T-helper 17 cell (primary cell): ENCODE measurements at regions not wholly inside any gene's neighbourhood (a gene's known extent, or its start where the extent isn't known, plus 50 kb on each side); places are given as distances from the start of the nearest gene placed in this dataset.

ENCODE experiments used
- ATAC-seq: fragments of 150-1000 bp; cut with Tn5 transposase; 2 replicates; pipeline ENCODE4 v1.10.0; 2021; ENCODE audit warnings: mild to moderate bottlenecking, moderate library complexity
- DNase-seq, 3 donors: peaks; one replicate each; pipeline versions ENCODE4 v3.0.0 to v3.0.0-alpha.2; 2020 to 2021
- H3K9me3 ChIP-seq: one replicate; pipeline ENCODE4 v1.7.0; 2013; ENCODE audit warnings: low read length, mild to moderate bottlenecking; ENCODE audit not compliant: control insufficient read depth, poor library complexity, severe bottlenecking
- H3K27ac Mint-ChIP-seq: one replicate; pipeline ENCODE4 v1.8.0; 2022; ENCODE audit warnings: mild to moderate bottlenecking, moderate library complexity, mixed read lengths
- H3K27me3 Mint-ChIP-seq: one replicate; pipeline ENCODE4 v1.8.0; 2022; ENCODE audit warnings: mixed read lengths
- H3K36me3 Mint-ChIP-seq: one replicate; pipeline ENCODE4 v1.8.0; 2022; ENCODE audit warnings: low read depth, mixed read lengths
- H3K4me1 Mint-ChIP-seq: one replicate; pipeline ENCODE4 v1.8.0; 2022; ENCODE audit warnings: mild to moderate bottlenecking, mixed read lengths
- H3K4me3 Mint-ChIP-seq: one replicate; pipeline ENCODE4 v1.8.0; 2022; ENCODE audit warnings: mild to moderate bottlenecking, moderate library complexity, mixed read lengths

GRCh38 chr22:48345631-48346030 lies 1482.0 kb downstream of the BRD1 start:
- no peaks in the 10 kb centered on the region for H3K36me3 Mint-ChIP-seq
- peaks cover 6% of the 10 kb centered on the region for H3K27me3 Mint-ChIP-seq
- peaks cover 4% of the 10 kb centered on the region for H3K4me1 Mint-ChIP-seq
- DNase-seq, result no peak
- H3K4me3 Mint-ChIP-seq, result no peak overlapping the region
- H3K27ac Mint-ChIP-seq, result no peak overlapping the region
- no peaks in the 10 kb centered on the region for H3K9me3 ChIP-seq
- no peak for ATAC-seq

- DNase-seq (no peak), ATAC-seq (no peak)
- Mint-ChIP-seq H3K27ac (no peak overlapping the region), H3K4me1 (peaks cover 4% of the 10 kb centered on the region), H3K4me3 (no peak overlapping the region), H3K27me3 (peaks cover 11% of the 10 kb centered on the region), H3K36me3 (no peaks in the 10 kb centered on the region)
- H3K9me3 ChIP-seq, result no peaks in the 10 kb centered on the region
These were observed 1484.2 kb downstream of the BRD1 start for GRCh38 chr22:48343461-48343860.

- peaks cover 4% of the 10 kb centered on the region for H3K4me1 Mint-ChIP-seq
- peaks cover 3% of the 10 kb centered on the region for H3K36me3 Mint-ChIP-seq
- ATAC-seq (no peak), DNase-seq (no peak)
- no peak overlapping the region for H3K4me3 Mint-ChIP-seq
- no peaks in the 10 kb centered on the region for H3K9me3 ChIP-seq
- peaks cover 11% of the 10 kb centered on the region for H3K27me3 Mint-ChIP-seq
- H3K27ac Mint-ChIP-seq, result no peak overlapping the region
These were observed 1484.9 kb downstream of the BRD1 start for GRCh38 chr22:48342732-48343131.

GRCh38 chr22:48342016-48342415 lies 1485.7 kb downstream of the BRD1 start:
- peaks cover 4% of the 10 kb centered on the region for H3K4me1 Mint-ChIP-seq
- H3K27ac Mint-ChIP-seq, result no peak overlapping the region
- H3K9me3 ChIP-seq, result no peaks in the 10 kb centered on the region
- H3K36me3 Mint-ChIP-seq, result peaks cover 4% of the 10 kb centered on the region
- no peak overlapping the region for H3K4me3 Mint-ChIP-seq
- ATAC-seq (no peak), DNase-seq (no peak)
- peaks cover 11% of the 10 kb centered on the region for H3K27me3 Mint-ChIP-seq

GRCh38 chr22:48340727-48341709 lies 1486.7 kb downstream of the BRD1 start:
- Mint-ChIP-seq H3K36me3 (peaks cover 4% of the 10 kb centered on the region), H3K27ac (no peak overlapping the region), H3K27me3 (peaks cover 11% of the 10 kb centered on the region), H3K4me1 (peaks cover 4% of the 10 kb centered on the region), H3K4me3 (no peak overlapping the region)
- no peak for DNase-seq
- ATAC-seq, result no peak
- H3K9me3 ChIP-seq, result no peaks in the 10 kb centered on the region

GRCh38 chr22:48340191-48340590 lies 1487.5 kb downstream of the BRD1 start:
- no peaks in the 10 kb centered on the region for H3K9me3 ChIP-seq
- Mint-ChIP-seq H3K27ac (no peak overlapping the region), H3K36me3 (peaks cover 4% of the 10 kb centered on the region), H3K27me3 (peaks cover 11% of the 10 kb centered on the region), H3K4me1 (peaks cover 4% of the 10 kb centered on the region), H3K4me3 (no peak overlapping the region)
- DNase-seq (no peak), ATAC-seq (no peak)

GRCh38 chr22:48338793-48339705 lies 1488.6 kb downstream of the BRD1 start:
- H3K9me3 ChIP-seq, result no peaks in the 10 kb centered on the region
- H3K4me1 Mint-ChIP-seq, result peaks cover 4% of the 10 kb centered on the region
- DNase-seq (no peak), ATAC-seq (no peak)
- H3K4me3 Mint-ChIP-seq, result no peak overlapping the region
- no peak overlapping the region for H3K27ac Mint-ChIP-seq
- peaks cover 11% of the 10 kb centered on the region for H3K27me3 Mint-ChIP-seq
- peaks cover 4% of the 10 kb centered on the region for H3K36me3 Mint-ChIP-seq

- peaks cover 11% of the 10 kb centered on the region for H3K27me3 Mint-ChIP-seq
- H3K9me3 ChIP-seq, result no peaks in the 10 kb centered on the region
- H3K27ac Mint-ChIP-seq, result no peak overlapping the region
- H3K36me3 Mint-ChIP-seq, result peaks cover 4% of the 10 kb centered on the region
- H3K4me3 Mint-ChIP-seq, result no peak overlapping the region
- DNase-seq (no peak), ATAC-seq (no peak)
- peaks cover 4% of the 10 kb centered on the region for H3K4me1 Mint-ChIP-seq
These were observed 1489.5 kb downstream of the BRD1 start for GRCh38 chr22:48337957-48338792.

GRCh38 chr22:48336339-48337060 lies 1491.2 kb downstream of the BRD1 start:
- no peak overlapping the region for H3K27ac Mint-ChIP-seq
- H3K4me1 Mint-ChIP-seq, result peaks cover 3% of the 10 kb centered on the region
- peaks cover 4% of the 10 kb centered on the region for H3K36me3 Mint-ChIP-seq
- H3K27me3 Mint-ChIP-seq, result peaks cover 8% of the 10 kb centered on the region
- H3K9me3 ChIP-seq, result no peaks in the 10 kb centered on the region
- ATAC-seq, result no peak
- no peak overlapping the region for H3K4me3 Mint-ChIP-seq
- DNase-seq, result no peak

GRCh38 chr22:48335442-48336139 lies 1492.1 kb downstream of the BRD1 start:
- Mint-ChIP-seq H3K27ac (no peak overlapping the region), H3K4me1 (no peaks in the 10 kb centered on the region), H3K4me3 (no peak overlapping the region), H3K36me3 (peaks cover 4% of the 10 kb centered on the region), H3K27me3 (peaks cover 5% of the 10 kb centered on the region)
- ATAC-seq, result no peak
- no peaks in the 10 kb centered on the region for H3K9me3 ChIP-seq
- DNase-seq, result no peak

- no peaks in the 10 kb centered on the region for H3K9me3 ChIP-seq
- ATAC-seq (no peak), DNase-seq (no peak)
- H3K36me3 Mint-ChIP-seq, result peaks cover 4% of the 10 kb centered on the region
- H3K27me3 Mint-ChIP-seq, result peaks cover 5% of the 10 kb centered on the region
- H3K27ac Mint-ChIP-seq, result no peak overlapping the region
- H3K4me3 Mint-ChIP-seq, result no peak overlapping the region
- H3K4me1 Mint-ChIP-seq, result no peaks in the 10 kb centered on the region
These were observed 1492.7 kb downstream of the BRD1 start for GRCh38 chr22:48334971-48335370.
